HG02763 (cell line): ENCODE measurements at regions not wholly inside any gene's neighbourhood (a gene's known extent, or its start where the extent isn't known, plus 50 kb on each side); places are given as distances from the start of the nearest gene placed in this dataset.

Experiments
- ATAC-seq: cut with Tn5 transposase; IDR thresholded peaks from one replicate; pipeline ENCODE4 v1.9.1; 2021; ENCODE audit warnings: mild to moderate bottlenecking, moderate library complexity; ENCODE audit not compliant: unreplicated experiment

- ATAC-seq: no peak
Measured at GRCh38 chr11:19478891-19479290, 233.7 kb upstream of the NAV2 start.

GRCh38 chr11:19474954-19475721 lies 234.4 kb upstream of the E2F8 start:
- ATAC-seq: peak; percentile 88

- no peak for ATAC-seq
Measured at GRCh38 chr11:19474211-19474610, 233.5 kb upstream of the E2F8 start.

- ATAC-seq: no peak
Measured at GRCh38 chr11:19472679-19473078, 231.9 kb upstream of the E2F8 start.

GRCh38 chr11:19467904-19468303 lies 227.2 kb upstream of the E2F8 start:
- no peak for ATAC-seq

- ATAC-seq: no peak
Measured at GRCh38 chr11:19466314-19466713, 225.6 kb upstream of the E2F8 start.

- no peak for ATAC-seq
Measured at GRCh38 chr11:19463976-19464375, 223.2 kb upstream of the E2F8 start.

- ATAC-seq: no peak
Measured at GRCh38 chr11:19460718-19461405, 220.1 kb upstream of the E2F8 start.

GRCh38 chr11:19459240-19459639 lies 218.5 kb upstream of the E2F8 start:
- no peak for ATAC-seq

GRCh38 chr11:19458721-19459120 lies 218.0 kb upstream of the E2F8 start:
- no peak for ATAC-seq

- ATAC-seq: no peak
Measured at GRCh38 chr11:19458231-19458630, 217.5 kb upstream of the E2F8 start.

GRCh38 chr11:19455731-19456130 lies 215.0 kb upstream of the E2F8 start:
- no peak for ATAC-seq

GRCh38 chr11:19453651-19454257 lies 213.0 kb upstream of the E2F8 start:
- no peak for ATAC-seq

- no peak for ATAC-seq
Measured at GRCh38 chr11:19451609-19452008, 210.9 kb upstream of the E2F8 start.

GRCh38 chr11:19450282-19450681 lies 209.5 kb upstream of the E2F8 start:
- no peak for ATAC-seq

- ATAC-seq: no peak
Measured at GRCh38 chr11:19448651-19449050, 207.9 kb upstream of the E2F8 start.

GRCh38 chr11:19447150-19447566 lies 206.4 kb upstream of the E2F8 start:
- no peak for ATAC-seq

- no peak for ATAC-seq
Measured at GRCh38 chr11:19445771-19446170, 205.0 kb upstream of the E2F8 start.

GRCh38 chr11:19444231-19444630 lies 203.5 kb upstream of the E2F8 start:
- ATAC-seq: no peak

- no peak for ATAC-seq
Measured at GRCh38 chr11:19442554-19442910, 201.8 kb upstream of the E2F8 start.

GRCh38 chr11:19441752-19442553 lies 201.2 kb upstream of the E2F8 start:
- peak; percentile 94 for ATAC-seq
